IMR-90 (cell line): ENCODE measurements at regions not wholly inside any gene's neighbourhood (a gene's known extent, or its start where the extent isn't known, plus 50 kb on each side); places are given as distances from the start of the nearest gene placed in this dataset.

Source experiments
- ATAC-seq: fragments of 200-7000 bp; cut with Tn5 transposase; 2 replicates; pipeline ENCODE4 v1.9.1; 2020; ENCODE audit warnings: low read depth, mild to moderate bottlenecking, moderate library complexity
- BruUV-seq: library from RNA; stranded (reverse); fragments of 400-500 nt; replicated peaks from 2 replicates; lab custom pipeline; 2021; lab: Mats Ljungman, UMichigan
- CTCF ChIA-PET: fragments of 300-600 bp; formaldehyde crosslinking; extraction: SDS; loops from one replicate; lab custom pipeline; 2021; ENCODE audit warnings: antibody characterized with exemption; lab: Yijun Ruan, JAX
- POLR2A ChIA-PET: fragments of 300-600 bp; sonication (Branson Sonifier 250); formaldehyde crosslinking; loops from one replicate; lab custom pipeline; 2022; ENCODE audit warnings: antibody characterized with exemption; ENCODE audit not compliant: unreplicated experiment; lab: Charles Lee
- DNase-seq: peaks from one replicate; pipeline ENCODE4 v3.0.0; 2013
- H2AFZ ChIP-seq: replicated peaks from 2 replicates; pipeline ENCODE3; 2013; ENCODE audit warnings: low read length, mild to moderate bottlenecking; ENCODE audit not compliant: poor library complexity
- H2AK5ac ChIP-seq: 2 replicates; pipeline ENCODE4 v1.6.1; 2013; ENCODE audit warnings: low read depth, low read length, inconsistent platforms
- H2AK9ac ChIP-seq: replicated peaks from 2 replicates; pipeline ENCODE3; 2013; ENCODE audit warnings: mild to moderate bottlenecking, low read depth, low read length, moderate library complexity; ENCODE audit not compliant: poor library complexity
- H2BK120ac ChIP-seq: 2 replicates; pipeline ENCODE4 v1.6.1; 2013; ENCODE audit warnings: low read depth, low read length, inconsistent platforms
- H2BK15ac ChIP-seq: 3 replicates; pipeline ENCODE4 v1.6.1; 2013; ENCODE audit warnings: low read depth, low read length, inconsistent platforms
- H2BK20ac ChIP-seq: 2 replicates; pipeline ENCODE4 v1.6.1; 2013; ENCODE audit warnings: low read depth, mild to moderate bottlenecking, inconsistent platforms, low read length, moderate library complexity
- H2BK5ac ChIP-seq: 2 replicates; pipeline ENCODE4 v1.6.1; 2013; ENCODE audit warnings: mild to moderate bottlenecking, low read depth, low read length, inconsistent platforms; ENCODE audit not compliant: poor library complexity, severe bottlenecking
- H3K14ac ChIP-seq: replicated peaks from 2 replicates; pipeline ENCODE4 v1.6.1; 2013; ENCODE audit warnings: low read depth, low read length, inconsistent platforms
- H3K18ac ChIP-seq: 2 replicates; pipeline ENCODE4 v1.6.1; 2013; ENCODE audit warnings: low read depth, low read length, control low read depth
- H3K23ac ChIP-seq: 2 replicates; pipeline ENCODE4 v1.6.1; 2013; ENCODE audit warnings: low read depth, low read length, inconsistent platforms
- H3K27ac ChIP-seq: 2 replicates; pipeline ENCODE4 v1.5.1; 2013; ENCODE audit warnings: mild to moderate bottlenecking, control low read depth, low read length; ENCODE audit not compliant: insufficient read depth
- H3K27me3 ChIP-seq: 2 replicates; pipeline ENCODE4 v1.6.1; 2013; ENCODE audit warnings: low read length; ENCODE audit not compliant: control insufficient read depth, insufficient read depth
- H3K36me3 ChIP-seq: 2 replicates; pipeline ENCODE4 v1.6.1; 2013; ENCODE audit warnings: low read length, mixed read lengths; ENCODE audit not compliant: control insufficient read depth, insufficient read depth
- H3K4ac ChIP-seq: 2 replicates; pipeline ENCODE4 v1.6.1; 2013; ENCODE audit warnings: low read depth, low read length, inconsistent platforms
- H3K4me1 ChIP-seq: 2 replicates; pipeline ENCODE4 v1.6.1; 2013; ENCODE audit warnings: low read length, mixed read lengths; ENCODE audit not compliant: control insufficient read depth, insufficient read depth
- H3K4me2 ChIP-seq: 2 replicates; pipeline ENCODE4 v1.6.1; 2013; ENCODE audit warnings: low read depth, mild to moderate bottlenecking, control low read depth, low read length, moderate library complexity
- H3K4me3 ChIP-seq: 2 replicates; pipeline ENCODE4 v1.5.1; 2013; ENCODE audit warnings: low read depth, mild to moderate bottlenecking, control low read depth, low read length, moderate library complexity; ENCODE audit not compliant: insufficient read depth
- H3K56ac ChIP-seq: 2 replicates; pipeline ENCODE4 v1.6.1; 2013; ENCODE audit warnings: low read length, inconsistent platforms; ENCODE audit not compliant: insufficient read depth; ENCODE audit errors: extremely low read depth
- H3K79me1 ChIP-seq, 2 experiments: 2 replicates each; pipeline ENCODE4 v1.6.1; 2013; ENCODE audit warnings: low read length in 2 of 2, inconsistent platforms in 1 of 2, low read depth in 1 of 2
- H3K9ac ChIP-seq: 2 replicates; pipeline ENCODE4 v1.6.1; 2013; ENCODE audit warnings: low read depth, low read length, control low read depth
- H3K9me1 ChIP-seq: 2 replicates; pipeline ENCODE4 v1.6.1; 2013; ENCODE audit warnings: low read length, inconsistent platforms; ENCODE audit not compliant: insufficient read depth
- H3K9me3 ChIP-seq: 2 replicates; pipeline ENCODE4 v1.6.1; 2013; ENCODE audit warnings: low read length; ENCODE audit not compliant: control insufficient read depth, insufficient read depth
- H4K20me1 ChIP-seq: 2 replicates; pipeline ENCODE4 v1.6.1; 2013; ENCODE audit warnings: low read length, inconsistent platforms; ENCODE audit not compliant: insufficient read depth
- H4K5ac ChIP-seq: 2 replicates; pipeline ENCODE4 v1.6.1; 2013; ENCODE audit warnings: mild to moderate bottlenecking, low read depth, low read length, control low read depth
- H4K8ac ChIP-seq, 2 experiments: 2 replicates each; pipeline ENCODE4 v1.6.1; 2013; ENCODE audit warnings: low read depth in 2 of 2, low read length in 2 of 2, control low read depth in 1 of 2, inconsistent platforms in 1 of 2
- H4K91ac ChIP-seq: 2 replicates; pipeline ENCODE4 v1.6.1; 2013; ENCODE audit warnings: low read depth, low read length, inconsistent platforms; ENCODE audit not compliant: insufficient read depth
- BHLHE40 ChIP-seq: fragments of 150-350 bp; IDR thresholded peaks from 2 replicates; pipeline ENCODE4 v1.6.1; 2016; ENCODE audit warnings: mild to moderate bottlenecking, low read depth, low read length
- CEBPB ChIP-seq: IDR thresholded peaks from 2 replicates; pipeline ENCODE4 v1.6.1; 2012; ENCODE audit warnings: low read depth, low read length, improper control_type of control experiment
- CHD1 ChIP-seq: IDR thresholded peaks from 2 replicates; pipeline ENCODE4 v1.6.1; 2012; ENCODE audit warnings: low read depth, low read length, improper control_type of control experiment
- CTCF ChIP-seq: conservative IDR thresholded peaks from 2 replicates; pipeline ENCODE4 v1.5.1; 2012; ENCODE audit warnings: mild to moderate bottlenecking, low read depth, low read length, improper control_type of control experiment
- ELK1 ChIP-seq: fragments of 150-350 bp; IDR thresholded peaks from 2 replicates; pipeline ENCODE4 v1.6.1; 2016; ENCODE audit warnings: low read depth, mild to moderate bottlenecking, low read length, moderate library complexity, borderline replicate concordance
- FOS ChIP-seq: fragments of 150-350 bp; IDR thresholded peaks from 2 replicates; pipeline ENCODE4 v1.6.1; 2016; ENCODE audit warnings: low read depth, low read length
- MAFK ChIP-seq: IDR thresholded peaks from 2 replicates; pipeline ENCODE4 v1.6.1; 2012; ENCODE audit warnings: low read depth, low read length, improper control_type of control experiment
- MAZ ChIP-seq: IDR thresholded peaks from 2 replicates; pipeline ENCODE4 v1.6.1; 2012; ENCODE audit warnings: low read depth, mild to moderate bottlenecking, low read length, improper control_type of control experiment, moderate library complexity, borderline replicate concordance
- MXI1 ChIP-seq: IDR thresholded peaks from 2 replicates; pipeline ENCODE4 v1.6.1; 2012; ENCODE audit warnings: low read depth, mild to moderate bottlenecking, low read length, moderate library complexity, borderline replicate concordance
- NFE2L2 ChIP-seq: fragments of 150-350 bp; IDR thresholded peaks from 2 replicates; pipeline ENCODE4 v1.6.1; 2016; ENCODE audit warnings: low read depth, mild to moderate bottlenecking, low read length
- POLR2A ChIP-seq: IDR thresholded peaks from 2 replicates; pipeline ENCODE4 v1.6.1; 2012; ENCODE audit warnings: mild to moderate bottlenecking, low read depth, low read length
- RAD21 ChIP-seq: IDR thresholded peaks from 2 replicates; pipeline ENCODE4 v1.6.1; 2012; ENCODE audit warnings: low read length, improper control_type of control experiment
- RCOR1 ChIP-seq: IDR thresholded peaks from 2 replicates; pipeline ENCODE4 v1.6.1; 2012; ENCODE audit warnings: mild to moderate bottlenecking, low read length, improper control_type of control experiment; ENCODE audit not compliant: insufficient replicate concordance
- RFX5 ChIP-seq: IDR thresholded peaks from 2 replicates; pipeline ENCODE4 v1.8.0; 2012; ENCODE audit warnings: low read depth, mild to moderate bottlenecking, low read length, moderate library complexity
- SMC3 ChIP-seq: fragments of 150-350 bp; IDR thresholded peaks from 2 replicates; pipeline ENCODE4 v1.6.1; 2016; ENCODE audit warnings: low read depth, mild to moderate bottlenecking, antibody characterized with exemption, low read length, moderate library complexity
- USF2 ChIP-seq: fragments of 150-350 bp; IDR thresholded peaks from 2 replicates; pipeline ENCODE4 v1.6.1; 2017; ENCODE audit warnings: mild to moderate bottlenecking, antibody characterized with exemption, low read length, low read depth
- WGBS, 2 experiments: methylation state at CpG; one replicate each; pipeline versions ENCODE4 v1.1.5 to v1.1.7; 2013; ENCODE audit warnings: missing lambda C conversion rate in 2 of 2; ENCODE audit not compliant: insufficient read length in 1 of 2; ENCODE audit errors: extremely low coverage in 2 of 2; 5-methylcytosine and 5-hydroxymethylcytosine counted together
- dilution Hi-C: fragments of 300-500 bp; cut with HindIII; formaldehyde crosslinking; loops from one replicate; pipeline ENCODE4 v1.14.3; 2018; ENCODE audit warnings: low sequenced_read_pairs; ENCODE audit not compliant: unreplicated experiment
- in situ Hi-C: fragments of 300-500 bp; cut with MboI; formaldehyde crosslinking; loops from 3 replicates; pipeline ENCODE4 v1.14.3; 2019; ENCODE audit warnings: low sequenced_read_pairs, inconsistent platforms, mixed read lengths
- intact Hi-C: fragments of 100-400 bp; cut with micrococcal nuclease; formaldehyde crosslinking; loops from 2 replicates; pipeline ENCODE4 v1.10.0; 2022

GRCh38 chr10:78190051-78190825 lies 156.6 kb downstream of the RPS24 start:
- Histone ChIP-seq H4K8ac (no peak overlapping the region), H3K9me3 (peaks cover 15% of the 10 kb centered on the region), H3K4me3 (no peak overlapping the region), H3K27ac (no peak overlapping the region), H3K79me1 (no peaks in the 10 kb centered on the region), H4K20me1 (no peaks in the 10 kb centered on the region; the same call in 1 of the 2 replicates), H3K4me2 (no peak overlapping the region), H3K36me3 (no peaks in the 10 kb centered on the region), H3K4me1 (peaks cover 6% of the 10 kb centered on the region), H3K9me1 (peaks cover 2% of the 10 kb centered on the region; the same call in 1 of the 2 replicates), H2BK20ac (no peak overlapping the region), H2AK9ac (no peak overlapping the region), H2BK120ac (no peak overlapping the region), H3K27me3 (peaks cover 4% of the 10 kb centered on the region; the same call in 1 of the 2 replicates), H3K23ac (no peak overlapping the region), H4K5ac (no peak overlapping the region), H3K56ac (no peak overlapping the region), H3K9ac (no peak overlapping the region), H2AFZ (no peak overlapping the region), H2BK15ac (no peak overlapping the region), H2BK5ac (no peak overlapping the region), H4K91ac (no peak overlapping the region), H3K14ac (no peak overlapping the region), H3K4ac (no peak overlapping the region), H2AK5ac (peak overlapping the region; percentile 18; the same call in 1 of the 2 replicates), H3K18ac (no peak overlapping the region)
- 79% methylated on average over 4 of the region's 10 CpGs; no CpG with 5 or more reads in 1 of the 2 experiments for WGBS, 2 experiments
- in situ Hi-C loops, result no loop called here
- no TSS peak for BruUV-seq
- DNase-seq, result no peak
- intact Hi-C loops, result no loop called here
- ChIA-PET CTCF (no interaction called here), POLR2A (no interaction called here)
- TF ChIP-seq CTCF (no peak), RCOR1 (no peak), USF2 (no peak), MXI1 (no peak), RAD21 (no peak), CHD1 (no peak), CEBPB (no peak), ELK1 (no peak), POLR2A (no peak), SMC3 (no peak), BHLHE40 (no peak), MAZ (no peak), RFX5 (no peak), MAFK (no peak), NFE2L2 (no peak), FOS (no peak)
- dilution Hi-C loops, result no loop called here
- no peak for ATAC-seq
